CD4-positive, alpha-beta T cell treated with Interleukin-17A for 1 hour (primary cell): ENCODE measurements at regions not wholly inside any gene's neighbourhood (a gene's known extent, or its start where the extent isn't known, plus 50 kb on each side); places are given as distances from the start of the nearest gene placed in this dataset.

Source experiments
- DNase-seq: peaks from one replicate; pipeline ENCODE4 v3.0.0-alpha.2; 2020

- DNase-seq = no peak
Observed at GRCh38 chr4:155616117-155616516, 50.5 kb upstream of the GUCY1A1 start.

GRCh38 chr4:155615081-155615887, 51.4 kb upstream of the GUCY1A1 start:
- no peak for DNase-seq

GRCh38 chr4:155614111-155614762, 52.4 kb upstream of the GUCY1A1 start:
- no peak for DNase-seq

GRCh38 chr4:155612074-155612473, 54.6 kb upstream of the GUCY1A1 start:
- no peak for DNase-seq

- DNase-seq = no peak
Observed at GRCh38 chr4:155611501-155611900, 55.1 kb upstream of the GUCY1A1 start.

- DNase-seq = no peak
Observed at GRCh38 chr4:155610143-155610542, 56.5 kb upstream of the GUCY1A1 start.

- DNase-seq = no peak
Observed at GRCh38 chr4:155609455-155610059, 57.1 kb upstream of the GUCY1A1 start.

GRCh38 chr4:155608225-155608885, 58.3 kb upstream of the GUCY1A1 start:
- no peak for DNase-seq

GRCh38 chr4:155607481-155607880, 59.2 kb upstream of the GUCY1A1 start:
- DNase-seq = no peak

- DNase-seq = no peak
Observed at GRCh38 chr4:155604718-155605626, 61.7 kb upstream of the GUCY1A1 start.

- no peak for DNase-seq
Observed at GRCh38 chr4:155603360-155603891, 63.2 kb upstream of the GUCY1A1 start.

- DNase-seq = no peak
Observed at GRCh38 chr4:155602351-155603140, 64.1 kb upstream of the GUCY1A1 start.

GRCh38 chr4:155600244-155600643, 66.4 kb upstream of the GUCY1A1 start:
- DNase-seq = no peak

GRCh38 chr4:155599596-155599995, 67.1 kb upstream of the GUCY1A1 start:
- no peak for DNase-seq

GRCh38 chr4:155599085-155599484, 67.6 kb upstream of the GUCY1A1 start:
- DNase-seq = no peak

- DNase-seq = no peak
Observed at GRCh38 chr4:155597933-155598451, 68.7 kb upstream of the GUCY1A1 start.

GRCh38 chr4:155597281-155597680, 69.4 kb upstream of the GUCY1A1 start:
- DNase-seq = no peak

GRCh38 chr4:155593793-155594192, 72.9 kb upstream of the GUCY1A1 start:
- DNase-seq = no peak

- no peak for DNase-seq
Observed at GRCh38 chr4:155592938-155593297, 73.7 kb upstream of the GUCY1A1 start.

- DNase-seq = no peak
Observed at GRCh38 chr4:155592179-155592937, 74.3 kb upstream of the GUCY1A1 start.
